Stomach smooth muscle (tissue), 2 donors: ENCODE measurements at regions not wholly inside any gene's neighbourhood (a gene's known extent, or its start where the extent isn't known, plus 50 kb on each side); places are given as distances from the start of the nearest gene placed in this dataset.

Source experiments
- H3K27ac ChIP-seq: one replicate; pipeline ENCODE4 v1.7.0; 2013; ENCODE audit warnings: mild to moderate bottlenecking, low read length, inconsistent platforms
- H3K27me3 ChIP-seq, 2 donors: one replicate each; pipeline ENCODE4 v1.7.0; 2013; ENCODE audit warnings: low read length in 2 of 2; ENCODE audit not compliant: insufficient read depth in 2 of 2, control insufficient read depth in 1 of 2
- H3K36me3 ChIP-seq, 2 donors: one replicate each; pipeline ENCODE4 v1.7.0; 2013; ENCODE audit warnings: low read length in 2 of 2; ENCODE audit not compliant: control insufficient read depth in 2 of 2, insufficient read depth in 2 of 2
- H3K4me1 ChIP-seq: one replicate; pipeline ENCODE4 v1.7.0; 2013; ENCODE audit warnings: low read length; ENCODE audit not compliant: control insufficient read depth, insufficient read depth
- H3K4me3 ChIP-seq, 2 donors: one replicate each; pipeline ENCODE4 v1.7.0; 2013; ENCODE audit warnings: low read length in 2 of 2
- H3K9ac ChIP-seq, 2 donors: one replicate each; pipeline ENCODE4 v1.7.0; 2013; ENCODE audit warnings: low read length in 2 of 2, mild to moderate bottlenecking in 1 of 2
- H3K9me3 ChIP-seq, 2 donors: one replicate each; pipeline ENCODE4 v1.7.0; 2013; ENCODE audit warnings: low read length in 2 of 2; ENCODE audit not compliant: control insufficient read depth in 2 of 2
- donor health status: healthy.
- donor health status: Pancreatic carcinoma.

- Histone ChIP-seq H3K4me1 (no peaks in the 10 kb centered on the region), H3K4me3 (no peak overlapping the region)
These were observed 817.1 kb downstream of the TYW1 start for GRCh38 chr7:67813621-67814292.

GRCh38 chr7:67817481-67817880, 820.8 kb downstream of the TYW1 start:
- H3K27me3 ChIP-seq = no peaks in the 10 kb centered on the region
- H3K36me3 ChIP-seq = no peaks in the 10 kb centered on the region
- H3K9me3 ChIP-seq = peaks cover 0 to 6% of the 10 kb centered on the region in 2 donors
- no peak overlapping the region for H3K9ac ChIP-seq
- H3K27ac ChIP-seq = no peak overlapping the region
- no peak overlapping the region for H3K4me3 ChIP-seq
- H3K4me1 ChIP-seq = no peaks in the 10 kb centered on the region

More at GRCh38 chr7:67813621-67814292, 817.1 kb downstream of the TYW1 start:
- no peaks in the 10 kb centered on the region for H3K27me3 ChIP-seq
- H3K27ac ChIP-seq = no peak overlapping the region
- no peaks in the 10 kb centered on the region for H3K36me3 ChIP-seq
- peaks cover 0 to 6% of the 10 kb centered on the region in 2 donors for H3K9me3 ChIP-seq
- H3K9ac ChIP-seq = no peak overlapping the region

GRCh38 chr7:67821116-67821515, 824.5 kb downstream of the TYW1 start:
- Histone ChIP-seq H3K27ac (no peak overlapping the region), H3K9me3 (peaks cover 0 to 6% of the 10 kb centered on the region in 2 donors), H3K4me3 (no peak overlapping the region), H3K27me3 (no peaks in the 10 kb centered on the region), H3K4me1 (no peaks in the 10 kb centered on the region), H3K36me3 (no peaks in the 10 kb centered on the region), H3K9ac (no peak overlapping the region)

- no peaks in the 10 kb centered on the region for H3K4me1 ChIP-seq
- H3K36me3 ChIP-seq = no peaks in the 10 kb centered on the region
- H3K27me3 ChIP-seq = no peaks in the 10 kb centered on the region
- no peak overlapping the region for H3K4me3 ChIP-seq
- no peak overlapping the region for H3K27ac ChIP-seq
- H3K9ac ChIP-seq = no peak overlapping the region
- no peaks in the 10 kb centered on the region for H3K9me3 ChIP-seq
These were observed 826.7 kb downstream of the TYW1 start for GRCh38 chr7:67823345-67823744.

- H3K36me3 ChIP-seq = no peaks in the 10 kb centered on the region
- no peak overlapping the region for H3K4me3 ChIP-seq
- no peak overlapping the region for H3K27ac ChIP-seq
- H3K27me3 ChIP-seq = no peaks in the 10 kb centered on the region
- no peaks in the 10 kb centered on the region for H3K9me3 ChIP-seq
- no peak overlapping the region for H3K9ac ChIP-seq
- no peaks in the 10 kb centered on the region for H3K4me1 ChIP-seq
These were observed 828.7 kb downstream of the TYW1 start for GRCh38 chr7:67825356-67825755.

- H3K4me1 ChIP-seq = peaks cover 4% of the 10 kb centered on the region
- no peak overlapping the region for H3K4me3 ChIP-seq
- H3K27ac ChIP-seq = no peak overlapping the region
- no peaks in the 10 kb centered on the region for H3K9me3 ChIP-seq
- no peaks in the 10 kb centered on the region for H3K27me3 ChIP-seq
- no peak overlapping the region for H3K9ac ChIP-seq
- H3K36me3 ChIP-seq = no peaks in the 10 kb centered on the region
These were observed 845.3 kb downstream of the TYW1 start for GRCh38 chr7:67841896-67842295.

GRCh38 chr7:67842571-67842970, 845.9 kb downstream of the TYW1 start:
- no peaks in the 10 kb centered on the region for H3K9me3 ChIP-seq
- H3K36me3 ChIP-seq = no peaks in the 10 kb centered on the region
- peaks cover 4% of the 10 kb centered on the region for H3K4me1 ChIP-seq
- peak overlapping the region in 1 of 2 donors; percentile 44 for H3K4me3 ChIP-seq
- no peak overlapping the region for H3K27ac ChIP-seq
- H3K9ac ChIP-seq = no peak overlapping the region
- peaks cover 0 to 2% of the 10 kb centered on the region in 2 donors for H3K27me3 ChIP-seq

- peaks cover 4% of the 10 kb centered on the region for H3K4me1 ChIP-seq
- H3K27ac ChIP-seq = no peak overlapping the region
- peak overlapping the region in 1 of 2 donors; percentile 44 for H3K4me3 ChIP-seq
- peaks cover 0 to 2% of the 10 kb centered on the region in 2 donors for H3K27me3 ChIP-seq
- H3K36me3 ChIP-seq = no peaks in the 10 kb centered on the region
- H3K9ac ChIP-seq = no peak overlapping the region
- H3K9me3 ChIP-seq = no peaks in the 10 kb centered on the region
These were observed 846.5 kb downstream of the TYW1 start for GRCh38 chr7:67843001-67843565.

GRCh38 chr7:67843615-67844014, 847.0 kb downstream of the TYW1 start:
- Histone ChIP-seq H3K9ac (no peak overlapping the region), H3K27me3 (peaks cover 0 to 2% of the 10 kb centered on the region in 2 donors), H3K9me3 (no peaks in the 10 kb centered on the region), H3K4me3 (no peak overlapping the region), H3K4me1 (peaks cover 4% of the 10 kb centered on the region), H3K27ac (no peak overlapping the region), H3K36me3 (no peaks in the 10 kb centered on the region)

- Histone ChIP-seq H3K9me3 (no peaks in the 10 kb centered on the region), H3K27me3 (peaks cover 0 to 2% of the 10 kb centered on the region in 2 donors), H3K9ac (no peak overlapping the region), H3K4me3 (no peak overlapping the region), H3K36me3 (no peaks in the 10 kb centered on the region), H3K4me1 (peaks cover 4% of the 10 kb centered on the region), H3K27ac (no peak overlapping the region)
These were observed 850.6 kb downstream of the TYW1 start for GRCh38 chr7:67847092-67847787.
